RCC 7860 (cell line): ENCODE measurements at regions not wholly inside any gene's neighbourhood (a gene's known extent, or its start where the extent isn't known, plus 50 kb on each side); places are given as distances from the start of the nearest gene placed in this dataset.

Experiments used
- DNase-seq: peaks from one replicate; pipeline ENCODE4 v3.0.0-alpha.2; 2015; ENCODE audit warnings: low spot score
- FAIRE-seq: peaks from 2 replicates; lab custom pipeline; 2012; peaks lifted over from hg19 to GRCh38; lab: Jason Lieb, UNC

GRCh38 chr1:184919892-184920291 lies 54.4 kb downstream of the NIBAN1 start:
- FAIRE-seq (no peak), DNase-seq (no peak)

DNA sequence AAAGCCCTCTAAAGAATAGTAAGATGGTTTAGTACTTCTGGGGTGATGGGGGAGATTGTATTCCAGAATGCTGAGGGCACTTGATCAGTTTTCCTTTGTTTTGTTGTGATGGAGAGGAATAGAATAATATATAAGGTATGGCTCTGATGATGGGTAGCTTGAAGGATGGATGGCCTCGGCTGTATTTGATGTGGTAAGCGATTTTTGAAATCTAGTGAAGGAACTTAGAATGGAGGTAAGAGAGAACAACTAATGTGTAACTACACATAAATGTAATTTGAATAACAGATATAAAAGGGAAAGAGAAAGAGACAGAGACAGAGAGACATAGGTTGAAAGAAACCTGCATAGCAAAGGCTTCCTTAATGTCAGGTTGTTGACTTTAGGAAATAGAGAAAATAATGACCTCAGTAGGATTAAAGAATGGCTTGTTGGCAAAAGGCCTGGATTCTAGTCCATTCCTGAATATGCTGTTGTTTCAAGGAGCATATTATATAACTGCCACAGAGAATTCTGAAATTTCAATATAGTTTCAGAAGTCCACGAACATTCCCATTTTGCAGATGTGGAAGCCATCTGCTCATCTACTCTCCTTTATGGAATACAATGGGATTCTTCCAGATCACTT lies 58.7 kb downstream of the NIBAN1 start:
- FAIRE-seq (no peak), DNase-seq (no peak)

- no peak for DNase-seq
- FAIRE-seq, result no peak
Observed at GRCh38 chr1:184914149-184914548, 60.2 kb downstream of the NIBAN1 start.

- DNase-seq (no peak), FAIRE-seq (no peak)
Observed at GRCh38 chr1:184912392-184912791, 61.9 kb downstream of the NIBAN1 start.

DNA sequence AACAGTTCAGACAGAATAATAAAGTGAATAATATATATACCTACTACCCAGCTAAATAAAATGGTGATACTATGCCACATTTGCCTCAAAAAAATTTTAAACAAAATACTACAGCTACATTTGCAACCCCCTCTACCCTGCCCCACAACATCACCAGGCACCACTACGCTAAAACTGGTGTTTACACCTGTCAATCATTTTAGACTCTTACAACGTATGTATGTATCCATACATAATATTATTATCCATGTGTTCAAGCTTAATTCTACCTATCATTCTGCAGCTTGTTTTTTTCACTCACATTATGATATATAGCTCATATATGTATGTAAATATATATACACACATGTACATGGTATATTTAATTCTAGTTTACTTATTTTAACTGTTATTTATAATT lies 62.5 kb downstream of the NIBAN1 start:
- no peak for DNase-seq
- FAIRE-seq, result no peak

DNA sequence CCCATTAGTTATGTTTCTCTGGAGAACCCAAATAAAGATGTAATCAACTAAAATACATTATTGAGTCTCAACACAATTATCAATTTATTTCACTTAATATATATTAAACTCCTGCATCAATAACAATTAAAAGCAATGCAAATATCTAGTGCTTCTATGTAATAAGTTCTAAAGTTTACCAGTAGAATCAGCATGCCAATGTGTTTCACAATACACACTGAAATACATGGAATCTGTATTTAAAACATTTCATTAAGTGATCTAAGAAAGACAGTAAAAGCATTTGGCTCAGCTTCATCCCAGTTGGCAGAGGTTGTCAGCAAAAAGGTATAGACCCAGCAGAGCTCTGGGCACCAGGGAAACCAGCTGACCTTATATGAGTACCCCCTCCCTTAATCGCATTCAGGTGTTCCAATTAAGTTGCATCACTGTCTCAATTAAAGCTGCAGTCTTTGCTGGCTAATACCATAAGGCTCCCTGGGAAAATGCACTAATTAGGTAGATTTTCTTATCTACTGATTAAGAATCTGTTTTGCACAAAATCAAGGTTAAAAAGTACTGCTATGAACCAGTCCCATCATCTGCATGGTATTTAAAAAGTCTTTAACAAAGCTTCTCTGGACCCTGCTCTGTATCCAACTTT lies 63.1 kb downstream of the NIBAN1 start:
- DNase-seq, result no peak
- FAIRE-seq, result no peak

- no peak for FAIRE-seq
- no peak for DNase-seq
Observed at GRCh38 chr1:184910691-184911091, 63.6 kb downstream of the NIBAN1 start.

- FAIRE-seq, result no peak
- no peak for DNase-seq
Observed at GRCh38 chr1:184910005-184910404, 64.3 kb downstream of the NIBAN1 start.

DNA sequence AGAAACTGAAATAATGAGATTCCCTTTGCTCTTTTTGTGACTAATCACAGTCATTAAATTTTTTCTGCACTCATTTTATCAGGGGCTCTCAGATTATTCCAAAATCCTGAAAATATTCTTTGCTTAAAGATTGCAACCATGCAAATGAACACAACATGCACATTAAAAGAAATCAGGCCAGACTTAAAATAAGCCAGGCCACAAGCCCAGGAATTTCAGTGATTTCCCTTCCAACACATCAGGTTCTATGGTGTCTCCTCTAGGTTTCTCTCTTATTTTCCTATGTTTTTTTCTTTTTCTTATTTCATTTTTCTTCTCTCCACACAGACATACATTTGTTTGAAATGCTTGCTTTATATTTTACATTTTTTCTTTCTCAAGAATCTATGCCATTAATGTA lies 65.3 kb downstream of the NIBAN1 start:
- DNase-seq, result no peak

GRCh38 chr1:184908506-184908905 lies 65.8 kb downstream of the NIBAN1 start:
- DNase-seq, result no peak
- FAIRE-seq, result no peak

More for the DNA sequence above, 65.3 kb downstream of the NIBAN1 start:
- FAIRE-seq, result no peak

GRCh38 chr1:184907500-184907899 lies 66.8 kb downstream of the NIBAN1 start:
- FAIRE-seq, result no peak
- DNase-seq, result no peak

DNA sequence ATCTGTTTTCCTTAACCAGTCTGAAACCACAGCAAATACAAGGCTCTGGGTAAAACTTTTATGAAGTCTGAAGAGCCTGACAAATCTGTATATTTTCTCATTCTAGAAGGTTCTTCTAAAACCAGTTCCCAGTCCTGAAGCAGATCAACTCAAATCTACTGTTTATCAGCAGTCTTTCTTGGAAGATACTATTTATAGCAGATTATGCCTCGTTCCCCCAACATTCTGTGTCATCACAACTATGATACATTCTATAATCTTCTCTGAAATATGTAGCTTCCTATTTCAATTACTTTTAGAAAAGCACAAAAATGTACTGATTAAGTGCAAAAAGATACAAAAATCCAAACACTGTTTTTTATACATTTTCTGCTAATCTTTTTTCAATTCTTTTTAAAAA lies 67.5 kb downstream of the NIBAN1 start:
- FAIRE-seq, result peak; percentile 28
- no peak for DNase-seq

GRCh38 chr1:184905601-184906322 lies 68.5 kb downstream of the NIBAN1 start:
- FAIRE-seq (no peak), DNase-seq (no peak)

DNA sequence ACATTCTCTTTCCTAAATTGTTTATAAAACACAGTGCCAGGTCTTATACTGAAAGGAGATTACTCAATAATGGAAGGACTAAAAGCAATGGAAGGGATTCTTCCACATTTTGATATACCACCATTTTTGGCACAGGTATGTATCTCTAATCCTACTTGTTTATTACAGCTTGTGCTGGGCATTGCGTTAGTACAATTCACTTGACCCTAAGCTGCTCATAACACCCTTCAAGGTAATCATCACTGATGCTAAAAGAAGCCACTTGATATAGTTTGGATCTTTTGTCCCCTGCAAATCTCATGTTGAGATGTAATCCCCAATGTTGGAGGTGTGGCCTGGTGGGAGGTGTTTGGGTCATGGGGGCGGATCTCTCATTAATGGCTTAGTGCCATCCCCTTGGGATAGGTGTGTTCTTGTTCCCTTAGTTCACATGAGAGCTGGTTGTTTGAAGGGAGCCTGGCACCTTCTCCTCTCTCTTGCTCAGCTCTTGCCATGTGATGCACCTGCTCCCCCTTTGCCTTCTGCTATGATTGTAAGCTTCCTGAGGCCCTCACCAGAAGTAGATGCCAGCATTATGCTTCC lies 71.1 kb downstream of the NIBAN1 start:
- DNase-seq, result no peak
- FAIRE-seq, result no peak

GRCh38 chr1:184900507-184900906 lies 73.8 kb downstream of the NIBAN1 start:
- DNase-seq, result no peak

GRCh38 chr1:184896000-184896399 lies 78.3 kb downstream of the NIBAN1 start:
- FAIRE-seq (no peak), DNase-seq (no peak)

More at GRCh38 chr1:184900507-184900906, 73.8 kb downstream of the NIBAN1 start:
- FAIRE-seq, result no peak

- DNase-seq (no peak), FAIRE-seq (no peak)
Observed at GRCh38 chr1:184895086-184895485, 79.2 kb downstream of the NIBAN1 start.

- DNase-seq, result no peak
- FAIRE-seq, result no peak
Observed at GRCh38 chr1:184893695-184894094, 80.6 kb downstream of the NIBAN1 start.

DNA sequence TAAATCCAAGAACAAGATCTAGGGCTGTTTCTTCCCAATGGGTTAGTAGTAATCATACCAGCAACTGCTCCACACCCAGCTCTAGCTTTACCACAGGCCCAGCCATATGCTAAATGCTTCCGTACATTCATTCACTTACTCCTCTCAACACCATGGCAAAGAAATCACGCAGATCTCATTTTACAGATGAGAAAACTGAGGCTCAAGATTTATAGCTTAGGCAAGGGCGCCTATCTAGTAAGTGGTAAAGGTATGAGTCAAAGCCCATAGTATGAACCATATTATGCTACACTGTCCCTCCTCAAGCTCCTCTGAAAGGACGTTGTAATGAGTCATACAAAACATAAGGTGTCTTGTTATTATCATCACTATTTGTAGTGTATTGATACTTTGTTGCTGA lies 82.2 kb downstream of the NIBAN1 start:
- DNase-seq, result peak; percentile 54
- FAIRE-seq, result peak; percentile 33

GRCh38 chr1:184891440-184891839 lies 82.9 kb downstream of the NIBAN1 start:
- DNase-seq, result peak; percentile 22
- peak; percentile 61 for FAIRE-seq

DNA sequence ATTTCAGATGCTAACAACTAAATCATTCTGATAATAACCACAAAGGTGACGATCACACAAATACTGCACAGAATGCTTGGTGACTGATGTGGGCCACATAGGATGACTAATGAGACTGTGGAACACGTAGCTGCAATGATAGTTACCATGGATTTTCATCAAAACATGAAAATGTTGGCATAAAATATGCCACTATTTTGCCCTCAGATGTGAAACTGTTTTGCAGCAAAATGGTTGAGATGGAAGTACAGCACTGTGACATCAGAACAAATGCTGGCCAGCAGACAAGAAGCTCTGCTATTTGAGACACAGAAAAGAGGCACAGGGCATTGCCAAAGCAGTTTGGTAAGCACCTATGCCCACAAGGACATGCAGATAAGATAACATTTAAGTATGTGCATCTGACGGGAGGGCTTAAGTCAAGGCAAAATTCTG lies 83.8 kb downstream of the NIBAN1 start:
- DNase-seq (peak; percentile 95), FAIRE-seq (peak; percentile 88)

DNA sequence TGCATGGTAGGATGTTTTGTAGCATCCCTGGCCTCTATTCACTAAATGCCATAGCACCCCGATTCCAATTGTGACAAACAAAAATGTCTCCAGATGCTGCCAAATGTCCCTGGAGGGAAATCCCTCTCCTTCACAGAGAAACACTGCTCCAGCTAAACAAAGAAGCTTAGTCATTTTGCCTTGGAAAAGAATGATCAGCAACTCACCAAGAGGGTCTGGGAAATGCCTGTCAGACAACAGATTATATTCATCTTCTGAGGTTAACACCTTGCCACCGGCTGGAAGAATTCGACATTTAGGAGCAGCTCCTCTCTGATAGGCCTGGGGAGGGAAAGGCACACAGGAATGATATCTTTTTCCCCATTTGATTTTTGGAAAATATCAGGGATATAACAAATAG lies 84.4 kb downstream of the NIBAN1 start:
- DNase-seq (peak; percentile 34), FAIRE-seq (no peak)
